A549 (cell line): ENCODE measurements at regions not wholly inside any gene's neighbourhood (a gene's known extent, or its start where the extent isn't known, plus 50 kb on each side); places are given as distances from the start of the nearest gene placed in this dataset.

ENCODE experiments used
- CBX8 ChIP-seq: fragments of 200-600 bp; sonication (generic); IDR thresholded peaks from 2 replicates; pipeline ENCODE4 v1.6.1; 2016
- CTCF ChIP-seq: fragments of >200 bp; sonication (Bioruptor Twin); formaldehyde crosslinking; IDR thresholded peaks from 3 replicates; pipeline ENCODE4 v1.5.1; 2016
- JUN ChIP-seq, 2 experiments: fragments of >200 bp; sonication (Bioruptor Twin); formaldehyde crosslinking; IDR thresholded peaks; 2 replicates in 1 of 2; 3 replicates in 1 of 2; pipeline ENCODE4 v1.6.1; 2016 to 2017
- MAFK ChIP-seq: fragments of 450-650 bp; IDR thresholded peaks from 2 replicates; pipeline ENCODE4 v1.6.1; 2014; ENCODE audit not compliant: partially characterized antibody
- MYC ChIP-seq: IDR thresholded peaks from 2 replicates; pipeline ENCODE4 v1.6.1; 2012; ENCODE audit warnings: mild to moderate bottlenecking, inconsistent platforms, low read length, improper control_type of control experiment, borderline replicate concordance
- POLR2A ChIP-seq: IDR thresholded peaks from 2 replicates; pipeline ENCODE4 v1.6.1; 2012; ENCODE audit warnings: mild to moderate bottlenecking, low read length
- SMC3 ChIP-seq: fragments of >200 bp; sonication (Bioruptor Twin); formaldehyde crosslinking; IDR thresholded peaks from 3 replicates; pipeline ENCODE4 v1.6.1; 2018; ENCODE audit warnings: inconsistent platforms
- ZFP36 ChIP-seq: fragments of 450-650 bp; IDR thresholded peaks from 2 replicates; pipeline ENCODE4 v1.6.1; 2014; ENCODE audit warnings: borderline replicate concordance; ENCODE audit not compliant: partially characterized antibody

GRCh38 chr4:15213302-15213970 lies 211.2 kb downstream of the CPEB2 start:
- TF ChIP-seq MYC (no peak), JUN (IDR thresholded peaks at IDR 0.05) (no peak), POLR2A (no peak), CTCF (no peak), CBX8 (no peak), ZFP36 (no peak), MAFK (no peak), SMC3 (no peak)
